IPS-18a (cell line): ENCODE measurements at regions not wholly inside any gene's neighbourhood (a gene's known extent, or its start where the extent isn't known, plus 50 kb on each side); places are given as distances from the start of the nearest gene placed in this dataset.

Experiments
- H3K27ac ChIP-seq: one replicate; pipeline ENCODE4 v1.5.1; 2013; ENCODE audit warnings: low read length
- H3K27me3 ChIP-seq: one replicate; pipeline ENCODE4 v1.6.1; 2013; ENCODE audit warnings: mild to moderate bottlenecking, low read length; ENCODE audit not compliant: control insufficient read depth, insufficient read depth
- H3K36me3 ChIP-seq: one replicate; pipeline ENCODE4 v1.6.1; 2013; ENCODE audit warnings: low read depth, low read length; ENCODE audit not compliant: control insufficient read depth
- H3K4me1 ChIP-seq: one replicate; pipeline ENCODE4 v1.6.1; 2013; ENCODE audit warnings: low read depth, low read length; ENCODE audit not compliant: control insufficient read depth
- H3K4me3 ChIP-seq: one replicate; pipeline ENCODE4 v1.5.1; 2013; ENCODE audit warnings: low read length
- H3K9ac ChIP-seq: one replicate; pipeline ENCODE4 v1.6.1; 2013; ENCODE audit warnings: mild to moderate bottlenecking, low read length, moderate library complexity
- H3K9me3 ChIP-seq: one replicate; pipeline ENCODE4 v1.6.1; 2013; ENCODE audit warnings: low read depth, low read length; ENCODE audit not compliant: control insufficient read depth

DNA sequence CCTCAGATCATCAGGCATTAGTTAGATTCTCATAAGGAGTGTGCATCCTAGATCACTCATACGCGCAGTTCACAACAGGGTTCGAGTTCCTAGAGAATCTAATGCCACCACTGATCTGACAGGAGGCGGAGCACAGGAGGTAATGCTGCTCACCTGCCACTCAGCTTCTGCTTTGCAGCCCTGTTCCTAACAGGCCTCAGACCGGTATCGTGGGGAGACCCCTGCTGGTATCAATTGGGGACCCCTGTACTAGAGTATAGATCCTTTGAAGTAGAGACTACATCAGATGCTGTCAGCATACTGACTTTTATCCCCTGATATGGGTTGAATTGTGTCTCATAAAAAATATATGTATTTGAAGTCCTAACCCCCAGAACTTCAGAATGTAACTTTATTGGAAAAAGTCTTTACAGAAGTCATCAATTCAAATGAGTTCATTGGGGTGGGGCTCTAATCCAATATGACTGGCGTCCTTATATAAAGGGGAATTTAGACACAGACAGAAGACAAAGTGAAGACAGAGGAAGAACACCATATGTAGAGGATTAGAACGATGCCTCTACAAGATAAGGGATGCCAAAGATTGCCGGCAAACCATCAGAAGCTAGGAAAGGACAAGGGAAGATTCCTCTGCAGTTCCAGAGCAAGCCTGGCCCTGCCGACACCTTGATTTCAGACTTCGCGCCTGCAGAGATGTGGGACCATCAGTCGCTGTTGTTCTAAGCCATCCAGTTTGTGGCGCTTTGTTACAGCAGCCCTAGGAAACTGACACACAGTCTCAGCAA lies 104.4 kb upstream of the BTBD3 start:
- Histone ChIP-seq H3K27me3 (no peaks in the 10 kb centered on the region), H3K4me1 (no peaks in the 10 kb centered on the region), H3K27ac (no peak overlapping the region), H3K9ac (no peak overlapping the region), H3K4me3 (no peak overlapping the region), H3K36me3 (no peaks in the 10 kb centered on the region), H3K9me3 (no peaks in the 10 kb centered on the region)

DNA sequence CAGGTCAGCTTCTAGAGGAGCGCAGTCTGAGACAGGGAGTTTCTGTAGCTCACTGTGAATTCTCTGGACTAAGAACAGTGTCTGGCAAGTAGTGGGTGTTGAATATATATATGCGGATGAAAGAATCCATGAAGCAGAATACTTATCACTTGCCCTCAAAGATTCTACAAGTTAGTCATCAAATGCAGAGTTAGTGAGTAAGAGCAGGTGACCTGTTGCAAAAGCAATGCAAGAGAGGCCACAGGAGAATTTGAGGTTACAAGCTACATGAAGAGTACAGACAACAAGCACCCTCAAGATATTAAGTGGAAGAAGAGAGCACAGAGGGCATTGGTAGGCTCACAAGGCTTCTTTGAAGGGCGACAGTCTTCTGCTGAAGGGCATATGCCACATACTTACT lies 103.4 kb upstream of the BTBD3 start:
- Histone ChIP-seq H3K27ac (no peak overlapping the region), H3K9me3 (no peaks in the 10 kb centered on the region), H3K36me3 (no peaks in the 10 kb centered on the region), H3K4me3 (no peak overlapping the region), H3K27me3 (no peaks in the 10 kb centered on the region), H3K4me1 (no peaks in the 10 kb centered on the region), H3K9ac (no peak overlapping the region)

DNA sequence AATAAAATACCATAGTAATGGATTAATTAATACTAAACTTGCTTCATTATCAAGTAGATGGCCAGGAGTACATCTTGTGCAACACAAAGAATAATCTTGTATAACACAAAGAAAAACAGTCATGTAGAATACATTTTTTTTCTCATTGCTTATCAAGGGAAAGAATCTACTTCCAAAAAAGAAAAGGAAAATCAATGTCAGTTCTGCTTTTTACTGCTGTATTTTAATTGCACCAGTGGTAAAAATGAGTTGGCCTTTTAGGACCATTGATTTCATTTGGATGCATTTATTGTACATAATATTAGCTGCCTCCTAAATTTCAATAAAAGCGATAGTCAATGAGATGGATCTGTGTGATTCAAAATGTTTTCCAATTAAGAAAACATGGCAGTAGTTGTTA lies 96.9 kb upstream of the BTBD3 start:
- Histone ChIP-seq H3K9me3 (no peaks in the 10 kb centered on the region), H3K36me3 (no peaks in the 10 kb centered on the region), H3K27me3 (peaks cover 18% of the 10 kb centered on the region), H3K4me1 (no peaks in the 10 kb centered on the region), H3K4me3 (no peak overlapping the region), H3K9ac (no peak overlapping the region), H3K27ac (no peak overlapping the region)

DNA sequence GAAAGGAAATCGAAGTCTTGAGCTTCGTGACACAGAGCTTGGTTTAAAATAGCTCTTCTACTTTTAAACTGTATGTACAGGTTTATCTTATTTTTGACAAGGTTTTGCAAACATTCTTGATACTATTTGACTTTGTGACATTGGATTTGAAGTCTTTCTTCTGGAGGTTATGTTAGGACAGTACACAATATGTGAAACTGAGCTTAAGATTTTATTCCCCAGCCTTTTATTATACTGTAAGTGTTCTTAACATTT lies 95.2 kb upstream of the BTBD3 start:
- Histone ChIP-seq H3K36me3 (no peaks in the 10 kb centered on the region), H3K4me3 (no peak overlapping the region), H3K27ac (no peak overlapping the region), H3K9ac (no peak overlapping the region), H3K27me3 (peaks cover 18% of the 10 kb centered on the region), H3K9me3 (no peaks in the 10 kb centered on the region), H3K4me1 (no peaks in the 10 kb centered on the region)

DNA sequence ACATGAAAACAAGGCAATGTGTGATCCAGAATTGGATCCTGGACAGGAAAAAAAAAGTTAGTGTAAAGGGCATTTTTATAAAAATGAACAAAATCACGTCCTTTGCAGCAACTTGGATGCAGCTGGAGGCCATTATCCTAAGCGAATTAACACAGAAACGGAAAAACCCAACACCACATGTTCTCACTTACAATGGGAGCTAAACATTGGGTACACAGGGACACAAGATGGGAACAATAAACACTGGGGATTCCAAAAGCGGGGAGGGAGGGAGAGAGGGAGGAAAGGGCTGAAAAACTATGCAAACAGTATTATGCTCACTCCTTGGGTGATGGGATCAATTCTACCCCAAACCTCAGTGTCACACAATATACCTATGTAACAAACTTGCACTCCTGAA lies 91.4 kb upstream of the BTBD3 start:
- Histone ChIP-seq H3K27ac (no peak overlapping the region), H3K4me3 (no peak overlapping the region), H3K4me1 (no peaks in the 10 kb centered on the region), H3K9ac (no peak overlapping the region), H3K36me3 (no peaks in the 10 kb centered on the region), H3K27me3 (peaks cover 17% of the 10 kb centered on the region), H3K9me3 (no peaks in the 10 kb centered on the region)

DNA sequence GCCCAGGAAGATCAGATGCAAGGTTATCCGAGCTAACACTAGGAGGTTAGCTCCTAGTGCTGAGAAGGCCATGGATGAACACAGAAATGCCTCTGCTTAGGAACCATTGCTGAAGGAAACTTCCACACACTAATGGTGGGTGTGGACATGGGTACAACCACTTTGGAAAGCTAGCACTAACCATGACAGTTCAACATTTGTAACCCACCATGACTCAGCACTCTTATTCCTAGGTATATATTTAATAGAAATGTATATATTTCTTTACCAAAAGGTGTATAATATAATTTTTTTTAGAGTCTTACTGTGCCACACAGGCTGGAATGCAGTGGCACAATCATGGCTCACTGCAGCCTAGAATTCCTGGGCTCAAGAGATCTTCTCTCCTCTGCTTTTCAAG lies 85.3 kb upstream of the BTBD3 start:
- Histone ChIP-seq H3K4me1 (no peaks in the 10 kb centered on the region), H3K9me3 (no peaks in the 10 kb centered on the region), H3K4me3 (no peak overlapping the region), H3K27me3 (no peaks in the 10 kb centered on the region), H3K9ac (no peak overlapping the region), H3K27ac (no peak overlapping the region), H3K36me3 (no peaks in the 10 kb centered on the region)

DNA sequence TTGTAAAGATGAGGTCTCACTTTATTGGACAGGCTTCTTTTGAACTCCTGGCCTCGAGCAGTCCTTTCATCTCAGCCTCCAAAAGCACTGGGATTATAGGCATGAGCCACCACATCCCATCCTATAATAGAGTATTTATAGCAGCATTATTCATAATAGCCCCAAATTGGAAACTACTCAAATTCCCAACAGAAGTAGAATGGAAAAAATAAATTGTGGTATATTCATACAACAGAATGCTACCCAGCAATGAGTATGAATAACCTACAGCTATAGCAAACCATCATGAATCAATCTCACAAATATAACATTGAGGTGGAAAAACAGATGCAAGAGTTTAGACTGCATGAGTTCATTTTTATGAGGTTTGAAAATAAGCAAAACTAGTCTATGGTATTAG lies 84.8 kb upstream of the BTBD3 start:
- Histone ChIP-seq H3K27ac (no peak overlapping the region), H3K4me1 (no peaks in the 10 kb centered on the region), H3K9ac (no peak overlapping the region), H3K9me3 (no peaks in the 10 kb centered on the region), H3K36me3 (no peaks in the 10 kb centered on the region), H3K27me3 (no peaks in the 10 kb centered on the region), H3K4me3 (no peak overlapping the region)

DNA sequence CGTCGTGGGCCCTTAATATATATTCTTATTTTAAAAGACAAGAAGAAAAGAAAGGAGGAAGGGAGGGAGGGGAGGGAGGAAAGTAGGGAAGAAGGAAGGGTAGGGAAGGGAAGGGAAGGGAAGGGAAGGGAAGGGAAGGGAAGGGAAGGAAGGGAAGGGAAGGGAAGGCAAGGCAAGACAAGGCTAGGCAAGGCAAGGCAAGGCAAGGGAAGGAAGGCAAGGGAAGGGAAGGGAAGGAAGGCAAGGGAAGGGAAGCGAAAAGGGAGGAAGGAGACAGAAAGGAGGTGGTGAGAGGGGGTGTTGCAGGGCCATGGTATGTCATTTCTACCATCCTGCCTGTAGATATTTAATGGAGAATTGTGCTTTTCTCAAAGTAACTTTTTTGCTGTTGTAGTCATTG lies 83.9 kb upstream of the BTBD3 start:
- Histone ChIP-seq H3K4me1 (no peaks in the 10 kb centered on the region), H3K27ac (no peak overlapping the region), H3K9me3 (no peaks in the 10 kb centered on the region), H3K27me3 (no peaks in the 10 kb centered on the region), H3K4me3 (no peak overlapping the region), H3K9ac (no peak overlapping the region), H3K36me3 (no peaks in the 10 kb centered on the region)

DNA sequence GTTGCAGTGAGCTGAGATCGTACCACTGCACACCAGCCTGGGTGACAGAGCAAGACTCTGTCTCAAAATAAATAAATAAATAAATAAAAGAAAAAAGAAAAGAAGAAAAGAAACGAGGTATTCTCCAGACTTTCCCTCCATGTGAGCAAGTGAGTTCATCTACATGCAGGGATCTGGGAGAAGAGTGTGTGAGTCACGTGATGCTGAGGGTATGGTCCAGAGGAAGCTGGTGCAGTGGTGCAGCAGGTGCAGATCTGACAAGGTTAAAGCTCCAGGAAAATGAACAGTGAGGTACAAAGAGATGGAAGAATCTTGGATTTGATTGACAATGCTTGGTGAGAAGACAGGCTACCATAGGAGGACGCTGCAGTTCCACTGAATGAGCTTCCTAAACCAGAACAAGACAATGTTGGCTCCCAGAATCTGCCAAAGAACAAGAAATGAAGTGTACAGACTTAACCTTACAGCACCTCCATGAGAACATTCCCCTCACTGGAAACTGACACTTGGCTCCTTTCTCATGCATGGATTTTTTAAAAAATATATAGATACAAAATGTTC lies 79.5 kb upstream of the BTBD3 start:
- Histone ChIP-seq H3K9ac (no peak overlapping the region), H3K27ac (no peak overlapping the region), H3K9me3 (no peaks in the 10 kb centered on the region), H3K36me3 (no peaks in the 10 kb centered on the region), H3K4me3 (no peak overlapping the region), H3K4me1 (no peaks in the 10 kb centered on the region), H3K27me3 (no peaks in the 10 kb centered on the region)

DNA sequence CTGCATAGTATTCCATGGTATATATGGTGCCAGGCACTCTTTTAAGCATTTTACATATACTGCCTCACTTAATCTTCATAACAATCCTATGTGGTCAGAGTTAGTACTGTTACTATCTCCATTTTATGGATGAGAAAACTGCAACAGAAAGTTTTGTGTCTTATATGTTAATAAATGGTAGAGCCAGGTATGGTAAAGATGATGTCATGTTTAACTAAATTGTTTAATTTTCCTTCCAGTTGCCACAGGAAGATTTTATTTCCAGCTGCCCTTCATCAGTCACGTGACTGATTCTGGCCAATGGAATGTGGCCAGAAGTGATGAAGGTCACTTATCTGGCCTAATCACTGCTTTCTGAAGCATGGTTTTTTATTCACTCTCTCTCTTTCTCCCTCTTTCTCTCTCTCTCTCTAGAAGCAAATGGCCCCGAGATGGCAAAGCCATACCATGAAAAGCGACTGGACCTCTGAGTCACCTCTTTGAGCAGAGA lies 75.7 kb upstream of the BTBD3 start:
- no peaks in the 10 kb centered on the region for H3K36me3 ChIP-seq
- no peak overlapping the region for H3K27ac ChIP-seq
- H3K9me3 ChIP-seq = no peaks in the 10 kb centered on the region
- no peak overlapping the region for H3K4me3 ChIP-seq
- no peaks in the 10 kb centered on the region for H3K4me1 ChIP-seq
- H3K27me3 ChIP-seq = no peaks in the 10 kb centered on the region
- H3K9ac ChIP-seq = no peak overlapping the region

DNA sequence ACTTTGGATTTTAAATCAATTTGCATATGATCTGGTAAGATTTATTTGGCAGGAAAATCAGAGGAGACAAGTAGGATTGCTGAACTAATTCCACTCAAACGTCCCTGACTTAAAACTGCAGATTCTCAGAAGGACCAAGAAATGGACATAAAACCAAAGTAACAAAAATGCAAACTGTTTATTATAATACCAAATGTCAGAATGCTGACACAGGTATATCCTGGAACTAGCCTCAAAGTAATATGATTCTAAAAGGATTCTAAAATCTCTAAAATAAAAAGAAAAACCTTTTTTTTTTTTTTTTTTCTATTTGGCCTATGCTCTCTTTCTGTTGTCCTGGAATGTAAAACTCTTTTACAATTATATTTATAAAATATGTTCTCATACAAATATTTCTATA lies 74.4 kb upstream of the BTBD3 start:
- Histone ChIP-seq H3K9ac (no peak overlapping the region), H3K9me3 (no peaks in the 10 kb centered on the region), H3K4me1 (no peaks in the 10 kb centered on the region), H3K4me3 (no peak overlapping the region), H3K27ac (no peak overlapping the region), H3K36me3 (no peaks in the 10 kb centered on the region), H3K27me3 (no peaks in the 10 kb centered on the region)

DNA sequence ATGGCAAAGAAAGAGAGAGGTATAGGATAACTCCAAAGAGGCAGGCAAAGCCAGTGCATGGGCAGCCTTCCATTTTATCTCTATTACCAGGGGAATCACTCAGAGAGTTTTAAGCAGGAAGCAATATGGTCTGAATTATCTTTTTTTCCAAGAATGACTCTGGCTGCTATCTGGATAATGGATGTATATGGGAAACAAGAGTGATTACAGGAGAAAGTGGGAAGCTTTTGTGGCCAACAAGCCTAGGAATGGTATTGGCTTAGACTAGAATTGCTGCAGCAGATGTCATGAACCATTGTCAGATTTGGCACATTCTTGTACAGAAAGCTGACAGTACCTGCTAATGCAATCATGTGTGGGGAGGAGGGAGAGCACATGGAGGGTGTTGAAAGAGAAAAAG lies 73.0 kb upstream of the BTBD3 start:
- Histone ChIP-seq H3K9ac (no peak overlapping the region), H3K9me3 (no peaks in the 10 kb centered on the region), H3K27me3 (no peaks in the 10 kb centered on the region), H3K4me3 (no peak overlapping the region), H3K27ac (no peak overlapping the region), H3K4me1 (peaks cover 4% of the 10 kb centered on the region), H3K36me3 (no peaks in the 10 kb centered on the region)
